SHP77 (cell line): ENCODE measurements at regions not wholly inside any gene's neighbourhood (a gene's known extent, or its start where the extent isn't known, plus 50 kb on each side); places are given as distances from the start of the nearest gene placed in this dataset.
"Not testable (repeated sequence)": the region's sequence is repeated elsewhere in the genome, so short reads cannot be mapped to it uniquely, and the experiment has no call there.

Source experiments
- DNase-seq, 2 experiments: peaks; one replicate each; lab custom pipeline; 2025; lab: John Stamatoyannopoulos, UW

DNA sequence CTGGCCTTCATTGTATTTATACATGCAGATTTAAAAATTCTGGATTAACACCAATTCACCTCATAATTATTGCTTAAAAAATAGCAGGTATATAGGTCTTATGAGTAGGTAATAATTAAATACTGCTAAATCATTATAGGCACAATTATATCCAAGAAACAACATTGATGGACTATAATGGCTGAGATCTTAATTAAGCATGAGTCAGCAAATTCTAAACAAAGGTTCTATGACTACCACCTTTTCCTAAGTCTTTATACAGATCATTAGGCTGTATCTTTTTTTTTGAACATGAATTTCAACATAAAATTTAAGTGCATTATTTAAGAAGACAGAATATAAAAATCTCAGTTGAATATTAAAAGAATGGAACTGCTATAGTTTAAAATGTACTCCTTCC lies 1678.7 kb upstream of the PCDH10 start:
- no peak for DNase-seq

- DNase-seq, result no peak
These were observed 1660.3 kb upstream of the PCDH10 start for GRCh38 chr4:131488772-131489171.

DNA sequence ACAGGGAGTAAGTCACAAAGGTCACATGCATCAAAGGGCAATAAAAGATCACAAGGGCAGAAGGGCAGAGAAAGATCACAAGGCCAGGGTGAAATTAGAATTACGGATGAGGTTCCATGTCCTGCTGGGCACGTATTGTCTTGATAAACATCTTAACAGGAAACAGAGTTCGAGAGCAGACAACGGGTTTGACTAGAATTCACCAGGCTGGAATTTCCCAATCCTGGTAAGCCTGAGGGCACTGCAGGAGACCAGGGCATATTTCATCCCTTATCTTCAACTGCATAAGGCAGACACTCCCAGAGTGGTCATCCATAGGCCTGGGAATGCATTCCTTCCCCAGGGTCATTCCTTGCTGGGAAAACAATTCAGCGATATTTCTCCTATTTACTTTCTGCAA lies 1652.9 kb upstream of the PCDH10 start:
- not testable (repeated sequence) for DNase-seq

GRCh38 chr4:131499141-131499873 lies 1649.8 kb upstream of the PCDH10 start:
- peak; percentile 53 to 73 for DNase-seq

- DNase-seq, result no peak
These were observed 1639.6 kb upstream of the PCDH10 start for GRCh38 chr4:131509521-131509920.

DNA sequence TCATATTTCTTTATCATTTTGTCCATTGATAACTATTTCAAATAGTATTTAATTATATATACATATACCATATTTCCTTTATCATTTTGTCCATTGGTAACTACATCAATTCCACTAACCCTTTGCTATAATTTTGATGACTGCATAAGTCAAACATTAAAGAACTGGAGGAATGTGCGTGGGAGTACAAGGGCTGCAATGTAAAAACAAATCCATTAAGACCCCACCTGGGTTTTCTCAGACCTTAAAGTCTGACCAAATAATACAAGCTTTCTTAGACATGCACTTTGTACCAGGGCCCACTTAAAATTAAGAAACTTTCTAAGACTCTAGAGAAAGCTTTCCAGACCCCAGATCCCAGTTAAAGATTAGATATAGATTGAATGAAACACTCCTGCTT lies 1622.4 kb upstream of the PCDH10 start:
- DNase-seq, result no peak

GRCh38 chr4:131531087-131531486 lies 1618.0 kb upstream of the PCDH10 start:
- peak in 1 of 2 experiments; percentile 20 for DNase-seq

DNA sequence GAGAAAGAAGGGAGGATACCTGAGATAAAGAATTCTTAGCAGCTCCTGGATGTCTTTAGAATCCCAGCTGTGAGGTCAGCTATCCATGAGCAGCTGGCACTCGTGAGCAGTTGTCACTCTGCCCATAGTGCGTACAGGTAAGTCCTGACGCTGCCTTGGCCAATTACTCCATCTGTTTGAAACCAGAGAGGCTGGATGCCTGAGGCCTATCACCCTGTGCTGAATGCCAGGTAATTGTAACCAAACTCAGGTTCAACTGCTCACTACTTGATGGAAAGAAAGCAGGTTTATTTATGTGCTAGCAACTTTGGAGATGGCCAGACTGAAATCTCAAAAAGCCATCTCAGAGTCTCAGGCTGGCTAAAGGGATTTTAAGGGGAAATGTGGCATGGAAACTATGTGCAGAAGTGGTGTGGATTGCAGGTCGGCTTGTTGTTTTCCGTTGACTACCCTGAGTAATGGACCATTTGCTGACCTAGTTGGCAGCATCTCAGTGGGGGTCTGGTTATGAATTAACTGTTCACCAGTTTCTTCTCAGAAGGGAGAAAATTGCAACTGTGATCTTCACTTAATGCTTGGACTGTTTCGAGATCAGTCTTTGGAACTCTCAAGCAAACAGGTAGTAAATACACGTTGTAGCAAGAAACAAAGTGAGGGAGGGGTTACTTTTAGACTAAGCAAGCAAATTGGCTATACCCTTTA lies 1614.0 kb upstream of the PCDH10 start:
- DNase-seq, result no peak

- DNase-seq, result no peak
These were observed 1608.8 kb upstream of the PCDH10 start for GRCh38 chr4:131540256-131540655.

- DNase-seq, result no peak
These were observed 1601.5 kb upstream of the PCDH10 start for GRCh38 chr4:131547506-131547981.

DNA sequence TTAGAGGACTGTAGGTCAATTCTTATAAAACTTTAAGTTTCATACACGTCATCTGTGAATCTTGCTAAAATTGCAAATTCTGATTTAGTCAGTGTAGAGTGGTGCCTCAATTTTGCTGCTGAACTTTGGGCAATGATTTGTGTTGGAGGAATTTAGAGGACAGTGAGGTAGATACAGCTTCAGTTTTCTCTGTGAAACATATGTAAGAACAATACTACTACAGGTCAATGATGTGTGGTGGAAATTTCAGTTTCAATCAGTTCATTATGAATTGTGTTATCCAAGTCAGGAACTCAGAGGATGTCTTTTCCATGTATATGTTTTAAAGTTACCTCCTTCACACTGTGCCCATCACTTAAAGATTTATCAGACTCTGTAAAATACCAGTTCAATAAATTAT lies 1597.8 kb upstream of the PCDH10 start:
- no peak for DNase-seq

GRCh38 chr4:131566026-131566425 lies 1583.1 kb upstream of the PCDH10 start:
- DNase-seq, result no peak

GRCh38 chr4:131584587-131584986 lies 1564.5 kb upstream of the PCDH10 start:
- DNase-seq, result no peak

GRCh38 chr4:131595140-131595539 lies 1554.0 kb upstream of the PCDH10 start:
- no peak for DNase-seq

- DNase-seq, result no peak
These were observed 1545.4 kb upstream of the PCDH10 start for GRCh38 chr4:131603705-131604104.

DNA sequence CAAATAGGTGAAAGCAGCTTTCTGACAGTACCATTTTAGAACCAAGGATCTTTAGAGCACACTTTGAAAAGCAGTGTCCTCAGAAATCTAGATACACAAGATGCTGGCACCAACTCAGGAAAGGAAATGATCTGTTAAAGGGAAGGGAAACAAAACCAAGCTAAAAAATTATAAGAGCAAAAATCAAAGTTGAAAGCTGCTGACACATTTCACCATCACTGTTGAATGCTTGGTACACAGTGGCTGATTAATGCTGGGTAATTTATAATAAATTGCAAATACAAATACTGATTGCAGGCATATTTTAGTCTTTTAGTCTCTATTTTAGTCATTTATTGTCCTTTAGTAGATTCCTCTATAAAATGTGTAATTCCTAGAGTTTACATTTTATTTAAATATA lies 1540.1 kb upstream of the PCDH10 start:
- no peak for DNase-seq

DNA sequence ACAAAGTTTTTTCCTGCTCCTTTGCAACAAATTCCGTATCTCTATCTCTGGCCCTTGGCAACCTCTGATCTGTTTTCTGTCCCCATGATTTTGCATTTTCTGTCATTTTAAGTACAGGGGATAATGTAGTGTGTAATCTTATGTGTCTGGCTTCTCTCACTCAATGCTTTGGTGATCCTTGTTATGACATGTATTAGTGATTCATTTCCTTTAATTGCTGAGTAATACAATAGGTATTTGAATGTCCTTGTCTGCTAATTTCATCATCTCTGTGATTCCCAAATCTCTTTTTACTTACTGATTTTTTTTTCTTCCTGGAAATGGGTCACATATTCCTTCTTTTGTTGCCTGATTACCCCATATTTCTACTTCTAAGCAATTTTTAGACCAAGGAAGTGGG lies 1538.6 kb upstream of the PCDH10 start:
- DNase-seq, result not testable (repeated sequence)

GRCh38 chr4:131613086-131613823 lies 1535.8 kb upstream of the PCDH10 start:
- DNase-seq, result no peak

- no peak for DNase-seq
These were observed 1535.3 kb upstream of the PCDH10 start for GRCh38 chr4:131613824-131614216.

DNA sequence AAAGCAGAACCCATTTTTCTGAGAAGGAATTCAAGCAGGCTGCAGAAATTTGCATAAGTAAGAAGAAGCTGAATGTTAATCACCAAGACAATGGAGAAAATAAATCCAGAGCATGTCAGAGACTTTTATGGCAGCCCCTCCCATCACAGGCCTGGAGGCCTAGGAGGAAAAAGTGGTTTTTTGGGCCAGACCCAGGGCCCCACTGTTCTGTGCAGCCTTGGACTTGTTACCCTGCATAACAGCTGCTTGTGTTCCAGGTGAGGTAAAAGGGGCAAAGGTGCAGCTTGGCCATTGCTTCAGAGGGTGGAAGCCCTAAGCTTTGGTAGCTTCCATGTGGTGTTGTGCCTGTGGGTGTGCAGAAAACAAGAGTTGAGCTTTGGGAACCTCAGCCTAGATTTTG lies 1516.2 kb upstream of the PCDH10 start:
- DNase-seq, result no peak

- no peak for DNase-seq
These were observed 1513.9 kb upstream of the PCDH10 start for GRCh38 chr4:131635191-131635590.

DNA sequence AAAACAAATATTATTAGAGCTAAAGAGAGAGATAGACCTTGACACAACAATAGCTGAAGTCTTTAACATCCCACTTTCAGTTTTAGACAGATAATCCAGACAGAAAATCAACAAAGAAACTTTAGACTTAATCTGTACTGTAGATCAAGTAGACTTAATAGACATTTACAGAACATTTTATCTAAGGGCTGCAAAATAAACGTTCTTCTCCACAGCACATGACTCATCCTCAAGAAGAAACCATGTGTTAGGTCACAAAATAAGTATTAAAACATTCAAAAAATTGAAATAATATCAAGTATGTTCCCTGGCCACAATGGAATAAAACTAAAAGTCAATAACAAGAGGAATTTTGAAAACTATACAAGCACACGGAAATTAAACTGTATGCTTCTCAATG lies 1510.3 kb upstream of the PCDH10 start:
- no peak for DNase-seq

DNA sequence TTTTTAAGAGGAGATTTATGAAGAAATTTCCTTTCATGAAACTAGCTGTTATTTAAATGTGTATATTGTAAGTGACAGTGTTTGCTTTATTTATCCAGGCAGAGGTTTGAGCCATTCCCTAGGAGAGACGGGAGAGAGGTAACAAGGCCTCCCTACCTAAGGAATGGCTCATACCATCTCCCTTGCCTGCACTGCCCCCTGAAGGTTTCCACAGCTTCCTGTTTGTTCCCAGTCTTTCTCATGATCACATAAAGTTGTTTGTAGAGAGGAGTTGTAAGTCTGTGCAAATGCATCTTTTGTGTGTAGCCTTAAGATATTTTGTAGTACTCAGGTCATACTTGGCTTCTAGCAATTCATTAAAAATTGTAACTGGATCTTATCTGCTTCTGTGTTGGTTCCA lies 1504.5 kb upstream of the PCDH10 start:
- DNase-seq, result peak; percentile 16 to 43
